K562 (cell line): ENCODE measurements at regions not wholly inside any gene's neighbourhood (a gene's known extent, or its start where the extent isn't known, plus 50 kb on each side); places are given as distances from the start of the nearest gene placed in this dataset.

ENCODE experiments used
- ATAC-seq: fragments of 200-7000 bp; cut with Tn5 transposase; 3 replicates; pipeline ENCODE4 v1.9.1; 2020; ENCODE audit warnings: moderate library complexity
- BruUV-seq: library from RNA; stranded (reverse); fragments of 400-500 nt; replicated peaks from 2 replicates; lab custom pipeline; 2021; lab: Mats Ljungman, UMichigan
- CTCF ChIA-PET: fragments of 300-600 bp; formaldehyde crosslinking; extraction: SDS; loops from one replicate; lab custom pipeline; 2021; ENCODE audit warnings: low intra/inter-chr PET ratio; lab: Yijun Ruan, JAX
- POLR2A ChIA-PET: fragments of 300-600, 350-650 bp; sonication (Branson Sonifier 250); formaldehyde crosslinking; extraction: SDS; loops from one replicate; lab custom pipeline; 2021; ENCODE audit warnings: antibody characterized with exemption, inconsistent platforms; lab: Yijun Ruan, JAX
- DNase-seq, 4 experiments: peaks; one replicate each; pipeline versions ENCODE4 v3.0.0 to v3.0.0-alpha.2; 2011 to 2018; ENCODE audit warnings: low spot score in 3 of 4, mixed read lengths in 3 of 4; ENCODE audit errors: extremely low read depth in 1 of 4
- FAIRE-seq: peaks from 2 replicates; lab custom pipeline; 2011; peaks lifted over from hg19 to GRCh38; lab: Jason Lieb, UNC
- H2AFZ ChIP-seq: 2 replicates; pipeline ENCODE4 v1.6.0; 2011; ENCODE audit warnings: low read depth, low read length, control low read depth, inconsistent platforms
- H3K27ac ChIP-seq: fragments of 200-600 bp; 3 replicates; pipeline ENCODE4 v1.8.0; 2011; ENCODE audit warnings: low read depth, mild to moderate bottlenecking, control low read depth, inconsistent platforms, low read length, moderate library complexity, mixed read lengths; ENCODE audit errors: extremely low read depth
- H3K27me3 ChIP-seq, 2 experiments: fragments of 300-600 bp in 1 of 2; 2 replicates in 1 of 2; 3 replicates in 1 of 2; pipeline versions ENCODE4 v1.6.0 to v1.8.0; 2011; ENCODE audit warnings: inconsistent platforms in 2 of 2, low read length in 2 of 2, mild to moderate bottlenecking in 1 of 2, mixed read lengths in 1 of 2, moderate library complexity in 1 of 2; ENCODE audit not compliant: control insufficient read depth in 2 of 2, insufficient read depth in 2 of 2
- H3K36me3 ChIP-seq: fragments of 300-600 bp; 3 replicates; pipeline ENCODE4 v1.8.0; 2011; ENCODE audit warnings: mild to moderate bottlenecking, low read length, inconsistent platforms; ENCODE audit not compliant: control insufficient read depth, insufficient read depth
- H3K4me1 ChIP-seq, 2 experiments: fragments of 200-600 bp in 1 of 2; replicated peaks in 1 of 2; 2 replicates in 1 of 2; 3 replicates in 1 of 2; pipeline versions ENCODE4 v1.5.1 to v1.8.0; 2011; ENCODE audit warnings: inconsistent platforms in 2 of 2, low read length in 2 of 2, mild to moderate bottlenecking in 1 of 2, mixed read lengths in 1 of 2, moderate library complexity in 1 of 2; ENCODE audit not compliant: control insufficient read depth in 2 of 2, insufficient read depth in 2 of 2
- H3K4me2 ChIP-seq: 2 replicates; pipeline ENCODE4 v1.6.1; 2011; ENCODE audit warnings: low read length, control low read depth, inconsistent platforms, mixed read lengths; ENCODE audit not compliant: insufficient read depth
- H3K4me3 ChIP-seq: fragments of 200-600 bp; sonication (generic), shearing (Covaris generic); 2 replicates; pipeline ENCODE4 v1.5.1; 2016; ENCODE audit warnings: control low read depth, inconsistent platforms
- H3K79me2 ChIP-seq: fragments of 200-600 bp; 3 replicates; pipeline ENCODE4 v1.8.0; 2011; ENCODE audit warnings: low read length, inconsistent platforms; ENCODE audit not compliant: control insufficient read depth, insufficient read depth
- H3K9ac ChIP-seq, 2 experiments: 2 replicates each; pipeline versions ENCODE4 v1.6.0 to v1.6.1; 2011; ENCODE audit warnings: low read depth in 2 of 2, low read length in 2 of 2, control low read depth in 1 of 2, inconsistent platforms in 1 of 2, mild to moderate bottlenecking in 1 of 2, mixed read lengths in 1 of 2; ENCODE audit not compliant: insufficient read depth in 1 of 2
- H3K9me1 ChIP-seq: one replicate; pipeline ENCODE4 v1.6.0; 2011; ENCODE audit warnings: inconsistent platforms, mild to moderate bottlenecking, low read length, moderate library complexity; ENCODE audit not compliant: control insufficient read depth, insufficient read depth
- H3K9me3 ChIP-seq: replicated peaks from 2 replicates; pipeline ENCODE4 v1.5.1; 2011; ENCODE audit warnings: low read depth, low read length, inconsistent platforms; ENCODE audit not compliant: control insufficient read depth, insufficient read depth
- H4K20me1 ChIP-seq: replicated peaks from 2 replicates; pipeline ENCODE4 v1.6.1; 2011; ENCODE audit warnings: low read length, inconsistent platforms, mixed read lengths; ENCODE audit not compliant: control insufficient read depth, insufficient read depth
- AFF4 ChIP-seq: sonication (generic); formaldehyde crosslinking; IDR thresholded peaks from 2 replicates; pipeline ENCODE4 v1.8.0; 2023; ENCODE audit warnings: mild to moderate bottlenecking, missing genetic modification reagents
- ARID4B ChIP-seq: sonication (generic); formaldehyde crosslinking; IDR thresholded peaks from 2 replicates; pipeline ENCODE4 v1.8.0; 2022; ENCODE audit warnings: mild to moderate bottlenecking, missing genetic modification reagents
- DEAF1 ChIP-seq: fragments of 450-650 bp; formaldehyde crosslinking; IDR thresholded peaks from 2 replicates; pipeline ENCODE4 v1.4.0; 2020; ENCODE audit warnings: mild to moderate bottlenecking, moderate library complexity
- FOXA3 ChIP-seq, 2 experiments: fragments of 450-650 bp in 1 of 2; sonication (generic) in 1 of 2; formaldehyde crosslinking; IDR thresholded peaks in 1 of 2; conservative IDR thresholded peaks in 1 of 2; 2 replicates each; pipeline versions ENCODE4 v1.4.0 to v1.8.0; 2020 to 2022; ENCODE audit warnings: mild to moderate bottlenecking in 2 of 2, missing genetic modification reagents in 1 of 2
- GABPA ChIP-seq: fragments of 200-800 bp; sonication (Bioruptor generic); conservative IDR thresholded peaks from 2 replicates; pipeline ENCODE4 v1.6.1; 2016; ENCODE audit warnings: low read depth, missing genetic modification characterization, missing compliant biosample characterization
- HDAC6 ChIP-seq: IDR thresholded peaks from 2 replicates; pipeline ENCODE4 v1.6.1; 2012; ENCODE audit warnings: low read depth, mild to moderate bottlenecking, control low read depth, inconsistent platforms, low read length, moderate library complexity
- NELFE ChIP-seq: IDR thresholded peaks from 2 replicates; pipeline ENCODE4 v1.6.1; 2011; ENCODE audit warnings: mild to moderate bottlenecking; ENCODE audit not compliant: insufficient read depth, insufficient read length
- TARDBP ChIP-seq: fragments of 450-650 bp; IDR thresholded peaks from 2 replicates; pipeline ENCODE4 v1.6.1; 2016
- TCF15 ChIP-seq: fragments of 250-450 bp; sonication (Bioruptor Pico); IDR thresholded peaks from 2 replicates; pipeline ENCODE4 v1.8.0; 2022; ENCODE audit warnings: moderate library complexity, mild to moderate bottlenecking, inconsistent platforms
- ZNF217 ChIP-seq: sonication (generic); formaldehyde crosslinking; IDR thresholded peaks from 2 replicates; pipeline ENCODE4 v1.8.0; 2022; ENCODE audit warnings: mild to moderate bottlenecking, missing genetic modification reagents
- WGBS: fragments of 100-300 bp; shearing (Covaris generic); methylation state at CpG from one replicate; pipeline ENCODE4 v1.1.6; 2016; ENCODE audit warnings: low coverage, mixed read lengths; ENCODE audit not compliant: insufficient coverage; ENCODE audit errors: missing lambda C conversion rate; 5-methylcytosine and 5-hydroxymethylcytosine counted together
- in situ Hi-C: fragments of 300-500 bp; cut with MboI; formaldehyde crosslinking; loops from 4 replicates; pipeline ENCODE4 v1.15.0; 2018; ENCODE audit warnings: inconsistent platforms, mixed read lengths
- intact Hi-C: fragments of 100-400 bp; cut with micrococcal nuclease; formaldehyde crosslinking; loops from 2 replicates; pipeline ENCODE4 v1.14.2; 2022

GRCh38 chr15:46131876-46132275, 497.0 kb downstream of the SQOR start:
- POLR2A ChIA-PET: no interaction called here
- no peak for FAIRE-seq
- WGBS: 0% methylated on average over 6 of the region's 6 CpGs
- no peak for TF ChIP-seq HDAC6
- no peak for TF ChIP-seq TCF15 (CRISPR knock-in tag)
- TF ChIP-seq FOXA3 (CRISPR knock-in tag; conservative IDR thresholded peaks at IDR 0.05 in 1 of 2, IDR thresholded peaks at IDR 0.05 in 1 of 2): no peak
- TF ChIP-seq DEAF1 (CRISPR knock-in tag): no peak
- TF ChIP-seq AFF4 (CRISPR knock-in tag): no peak
- no peak for TF ChIP-seq TARDBP
- no peak for TF ChIP-seq ARID4B (CRISPR knock-in tag)
- TF ChIP-seq NELFE: no peak
- TF ChIP-seq ZNF217: no peak
- no peak for TF ChIP-seq GABPA (tag)

More at GRCh38 chr15:46131876-46132275, 497.0 kb downstream of the SQOR start:
- BruUV-seq: no TSS peak
- ATAC-seq (no peak), DNase-seq (no peak)
- no peak overlapping the region for H3K4me3 ChIP-seq
- H3K4me1 ChIP-seq: no peaks in the 10 kb centered on the region
- H4K20me1 ChIP-seq: no peaks in the 10 kb centered on the region
- H3K9me1 ChIP-seq: no peaks in the 10 kb centered on the region
- in situ Hi-C loops (no loop called here), intact Hi-C loops (no loop called here)
- H3K27me3 ChIP-seq: no peaks in the 10 kb centered on the region
- H3K9me3 ChIP-seq: no peaks in the 10 kb centered on the region; the same call in 1 of the 2 replicates
- no peak overlapping the region for H3K9ac ChIP-seq
- H3K27ac ChIP-seq: no peak overlapping the region
- H2AFZ ChIP-seq: no peak overlapping the region
- no peaks in the 10 kb centered on the region for H3K79me2 ChIP-seq
- CTCF ChIA-PET: no interaction called here
- no peaks in the 10 kb centered on the region for H3K36me3 ChIP-seq
- H3K4me2 ChIP-seq: no peak overlapping the region
